RWPE2 (cell line): ENCODE measurements at regions not wholly inside any gene's neighbourhood (a gene's known extent, or its start where the extent isn't known, plus 50 kb on each side); places are given as distances from the start of the nearest gene placed in this dataset.
A peak's percentile ranks its signal among the peaks of the same experiment; 100 is the strongest.
"Not testable (repeated sequence)": the region's sequence is repeated elsewhere in the genome, so short reads cannot be mapped to it uniquely, and the experiment has no call there.

ENCODE experiments used
- ATAC-seq: fragments of 200-7000 bp; cut with Tn5 transposase; 3 replicates; pipeline ENCODE4 v1.9.1; 2021; ENCODE audit warnings: low read depth
- DNase-seq: peaks from one replicate; pipeline ENCODE4 v3.0.0-alpha.2; 2020; ENCODE audit warnings: low spot score
- H3K27ac ChIP-seq: fragments of 450-650 bp; 2 replicates; pipeline ENCODE4 v1.5.1; 2017; ENCODE audit warnings: mild to moderate bottlenecking; ENCODE audit not compliant: poor library complexity, severe bottlenecking
- H3K27me3 ChIP-seq: fragments of 250-450 bp; sonication (Bioruptor Pico); 2 replicates; pipeline ENCODE4 v1.5.1; 2021; ENCODE audit warnings: mild to moderate bottlenecking, moderate library complexity; ENCODE audit not compliant: insufficient read depth, poor library complexity, severe bottlenecking
- H3K36me3 ChIP-seq: fragments of 250-450 bp; sonication (Bioruptor Pico); 2 replicates; pipeline ENCODE4 v1.5.1; 2020; ENCODE audit warnings: low read depth, mild to moderate bottlenecking, moderate library complexity
- H3K4me1 ChIP-seq: fragments of 250-450 bp; sonication (Bioruptor Pico); 2 replicates; pipeline ENCODE4 v1.5.1; 2021; ENCODE audit warnings: mild to moderate bottlenecking, moderate library complexity; ENCODE audit not compliant: insufficient read depth, poor library complexity, severe bottlenecking
- H3K4me3 ChIP-seq: fragments of 250-450 bp; sonication (Bioruptor Pico); 2 replicates; pipeline ENCODE4 v1.5.1; 2021; ENCODE audit warnings: mild to moderate bottlenecking, moderate library complexity; ENCODE audit not compliant: severe bottlenecking
- H3K9me3 ChIP-seq: fragments of 250-450 bp; sonication (Bioruptor Pico); 2 replicates; pipeline ENCODE4 v1.5.1; 2021; ENCODE audit warnings: mild to moderate bottlenecking, moderate library complexity; ENCODE audit not compliant: severe bottlenecking
- TF ChIP-seq, protein P1 (sequence below): fragments of 450-650 bp; IDR thresholded peaks from one replicate; pipeline ENCODE4 v1.5.1; 2017; ENCODE audit warnings: mild to moderate bottlenecking, moderate library complexity; ENCODE audit not compliant: poor library complexity, severe bottlenecking

DNA sequence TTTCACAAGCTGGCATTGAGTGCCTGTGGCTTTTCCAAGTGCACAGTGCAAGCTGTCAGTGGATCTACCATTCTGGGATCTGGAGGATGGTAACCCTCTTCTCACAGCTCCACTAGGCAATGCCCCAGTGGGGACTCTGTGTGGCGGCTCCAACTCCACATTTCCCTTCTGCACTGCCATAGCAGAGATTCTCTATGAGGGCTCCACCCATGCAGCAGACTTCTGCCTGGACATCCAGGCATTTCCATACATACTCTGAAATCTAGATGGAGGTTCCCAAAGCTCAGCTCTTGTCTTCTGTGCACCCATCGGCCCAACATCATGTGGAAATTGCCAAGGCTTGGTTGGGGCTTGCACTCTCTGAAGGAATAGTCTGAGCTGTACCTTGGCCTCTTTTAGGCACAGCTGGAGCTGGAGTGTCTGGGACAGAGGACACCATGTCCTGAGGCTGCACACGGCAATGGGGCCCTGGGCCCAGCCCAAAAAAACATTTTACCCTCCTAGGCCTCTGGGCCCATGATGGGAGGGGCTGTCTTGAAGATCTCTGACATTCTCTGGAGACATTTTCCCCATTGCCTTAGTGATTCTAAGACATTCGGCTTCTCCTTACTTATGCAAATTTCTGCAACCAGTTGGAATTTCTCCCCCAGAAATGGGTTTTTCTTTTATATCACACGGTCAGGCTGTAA, 313.3 kb upstream of the SFSWAP start:
- no peak for DNase-seq
- TF ChIP-seq, protein P1, sequence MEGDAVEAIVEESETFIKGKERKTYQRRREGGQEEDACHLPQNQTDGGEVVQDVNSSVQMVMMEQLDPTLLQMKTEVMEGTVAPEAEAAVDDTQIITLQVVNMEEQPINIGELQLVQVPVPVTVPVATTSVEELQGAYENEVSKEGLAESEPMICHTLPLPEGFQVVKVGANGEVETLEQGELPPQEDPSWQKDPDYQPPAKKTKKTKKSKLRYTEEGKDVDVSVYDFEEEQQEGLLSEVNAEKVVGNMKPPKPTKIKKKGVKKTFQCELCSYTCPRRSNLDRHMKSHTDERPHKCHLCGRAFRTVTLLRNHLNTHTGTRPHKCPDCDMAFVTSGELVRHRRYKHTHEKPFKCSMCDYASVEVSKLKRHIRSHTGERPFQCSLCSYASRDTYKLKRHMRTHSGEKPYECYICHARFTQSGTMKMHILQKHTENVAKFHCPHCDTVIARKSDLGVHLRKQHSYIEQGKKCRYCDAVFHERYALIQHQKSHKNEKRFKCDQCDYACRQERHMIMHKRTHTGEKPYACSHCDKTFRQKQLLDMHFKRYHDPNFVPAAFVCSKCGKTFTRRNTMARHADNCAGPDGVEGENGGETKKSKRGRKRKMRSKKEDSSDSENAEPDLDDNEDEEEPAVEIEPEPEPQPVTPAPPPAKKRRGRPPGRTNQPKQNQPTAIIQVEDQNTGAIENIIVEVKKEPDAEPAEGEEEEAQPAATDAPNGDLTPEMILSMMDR = no peak
- no peak overlapping the region for H3K4me3 ChIP-seq
- H3K27ac ChIP-seq = no peak overlapping the region
- no peaks in the 10 kb centered on the region for H3K36me3 ChIP-seq
- H3K9me3 ChIP-seq = peaks cover 8% of the 10 kb centered on the region
- H3K4me1 ChIP-seq = no peaks in the 10 kb centered on the region
- no peak for ATAC-seq
- no peaks in the 10 kb centered on the region for H3K27me3 ChIP-seq

DNA sequence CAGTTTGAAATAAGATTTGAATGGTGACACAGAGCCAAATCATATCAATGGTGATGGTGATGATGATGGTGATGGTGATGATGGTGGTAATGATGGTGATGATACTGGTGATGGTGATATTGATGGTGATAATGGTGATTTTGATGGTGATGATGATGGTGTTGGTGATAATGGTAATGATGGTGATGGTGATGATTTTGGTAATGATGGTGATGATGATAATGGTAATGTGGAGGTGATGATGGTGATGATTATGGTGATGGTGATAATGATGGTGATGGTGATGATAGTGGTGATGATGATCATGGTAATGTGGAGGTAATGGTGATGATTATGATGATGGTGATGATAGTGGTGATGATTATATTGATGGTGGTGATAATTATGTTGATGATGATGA, 311.9 kb upstream of the SFSWAP start:
- DNase-seq = no peak
- H3K27me3 ChIP-seq = no peaks in the 10 kb centered on the region
- peaks cover 8% of the 10 kb centered on the region for H3K9me3 ChIP-seq
- H3K27ac ChIP-seq = no peak overlapping the region
- no peaks in the 10 kb centered on the region for H3K4me1 ChIP-seq
- no peak overlapping the region for H3K4me3 ChIP-seq
- no peaks in the 10 kb centered on the region for H3K36me3 ChIP-seq
- ATAC-seq = no peak
- TF ChIP-seq, protein P1 = no peak

DNA sequence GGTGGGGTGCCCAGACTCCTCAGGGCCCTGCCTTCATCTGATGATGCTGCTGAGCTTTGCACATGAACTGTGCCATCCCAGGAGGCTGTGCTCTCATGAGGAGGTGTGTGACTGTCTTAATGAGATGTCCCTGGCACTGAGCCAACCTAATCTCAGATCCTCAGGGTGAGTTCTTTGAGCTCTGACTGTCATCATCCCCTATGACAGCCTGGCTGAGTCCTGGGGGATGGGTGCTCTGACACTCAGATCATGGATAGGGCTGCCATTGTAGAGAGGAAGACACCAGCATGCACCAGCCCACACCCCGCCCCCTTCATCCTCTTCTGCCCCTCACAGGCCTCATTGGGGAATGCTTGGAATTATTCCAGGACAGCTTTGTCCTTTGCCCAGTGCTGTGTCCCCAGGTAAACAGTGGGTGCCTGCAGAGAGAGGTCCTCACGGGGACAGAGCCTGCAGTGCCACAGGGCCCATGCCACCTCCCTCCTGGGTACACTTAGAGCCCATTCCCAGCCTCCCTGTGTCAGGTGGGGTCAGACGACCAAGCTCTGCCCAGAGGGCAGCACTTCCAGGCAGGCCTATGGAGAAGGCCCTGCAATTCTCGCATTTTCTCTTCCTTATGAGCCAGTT, 310.1 kb upstream of the SFSWAP start:
- not testable (repeated sequence) for DNase-seq

DNA sequence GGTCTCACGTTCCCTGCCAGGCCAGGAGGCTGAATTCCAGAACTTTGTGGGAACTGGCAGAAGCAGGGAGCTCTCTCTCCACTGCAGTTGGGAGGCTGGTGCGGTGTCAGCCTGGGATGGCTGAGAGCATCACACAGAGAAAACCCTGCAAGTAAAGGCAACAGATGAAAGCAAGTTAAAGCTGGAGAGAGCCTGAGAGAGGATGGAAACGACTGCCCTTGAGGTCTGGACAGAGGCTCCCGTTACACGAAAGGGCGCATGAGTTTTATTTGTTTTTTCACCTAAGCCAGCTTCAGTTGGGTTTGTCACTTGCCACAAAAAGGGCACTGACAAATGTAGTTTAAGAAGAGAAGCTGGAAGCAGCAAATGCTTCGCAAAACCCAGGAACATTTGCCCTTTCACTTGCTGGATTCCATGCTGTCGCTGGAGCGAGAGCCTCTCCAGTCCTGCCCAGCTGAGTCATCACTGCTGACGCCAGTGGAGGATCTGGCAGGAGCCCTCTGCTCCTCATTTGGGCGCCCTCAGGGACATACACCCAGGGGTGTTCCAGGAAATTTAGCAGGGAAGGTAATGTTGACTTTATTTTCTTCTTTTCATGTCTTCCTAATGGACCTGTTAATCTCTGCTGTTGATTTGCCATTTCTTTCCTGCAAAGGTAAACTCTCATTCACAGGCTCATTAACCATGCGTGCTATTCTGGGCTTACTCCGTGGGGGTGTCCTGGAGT, 308.8 kb upstream of the SFSWAP start:
- not testable (repeated sequence) for H3K27ac ChIP-seq, DNase-seq
- peak; percentile 56; the same call in 1 of the 3 replicates for ATAC-seq

More for the DNA sequence above, 310.1 kb upstream of the SFSWAP start:
- not testable (repeated sequence) for H3K27ac ChIP-seq, H3K4me1 ChIP-seq, H3K4me3 ChIP-seq, H3K36me3 ChIP-seq, H3K9me3 ChIP-seq, ATAC-seq, H3K27me3 ChIP-seq

DNA sequence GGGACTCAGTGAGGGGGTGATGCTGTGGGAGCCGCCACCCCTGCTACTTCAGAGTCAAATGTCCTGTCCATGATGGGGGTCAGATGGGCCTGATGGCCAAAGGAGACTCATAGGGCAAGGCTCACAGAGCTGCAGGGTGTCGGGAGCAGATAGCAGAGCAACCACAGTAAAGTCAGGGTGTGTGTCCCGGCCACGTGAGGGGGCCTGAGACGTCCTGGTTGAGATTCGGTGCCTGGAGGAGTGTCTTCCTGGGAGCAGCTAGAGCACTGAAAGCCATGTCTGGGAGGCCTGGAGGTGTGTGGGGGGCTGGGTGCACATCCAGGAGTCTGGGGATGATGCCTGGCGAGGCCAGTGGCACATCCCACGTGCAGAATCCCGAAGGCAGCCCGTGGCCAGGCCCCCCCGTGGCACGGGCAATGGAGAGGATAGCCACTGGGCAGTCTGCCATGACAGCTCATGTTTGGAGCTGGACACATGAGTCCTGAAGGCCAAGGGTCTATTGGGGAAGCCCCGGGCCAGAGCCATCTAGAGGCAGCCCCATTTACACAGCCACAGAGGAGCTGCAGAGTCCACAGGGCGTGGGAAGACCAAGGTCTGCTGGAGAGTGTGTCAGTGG, 308.0 kb upstream of the SFSWAP start:
- TF ChIP-seq, protein P1 = no peak
- ATAC-seq (no peak), DNase-seq (no peak)
- Histone ChIP-seq H3K36me3 (no peaks in the 10 kb centered on the region), H3K9me3 (no peaks in the 10 kb centered on the region), H3K4me1 (no peaks in the 10 kb centered on the region), H3K27ac (no peak overlapping the region), H3K4me3 (no peak overlapping the region), H3K27me3 (no peaks in the 10 kb centered on the region)

More for the DNA sequence above, 308.8 kb upstream of the SFSWAP start:
- not testable (repeated sequence) for H3K36me3 ChIP-seq, H3K4me3 ChIP-seq, H3K27me3 ChIP-seq, H3K4me1 ChIP-seq, H3K9me3 ChIP-seq
